HCT116 (cell line): ENCODE measurements at regions not wholly inside any gene's neighbourhood (a gene's known extent, or its start where the extent isn't known, plus 50 kb on each side); places are given as distances from the start of the nearest gene placed in this dataset.

ENCODE experiments used
- ATAC-seq: fragments of 200-7000 bp; cut with Tn5 transposase; 2 replicates; pipeline ENCODE4 v1.9.1; 2020; ENCODE audit warnings: mild to moderate bottlenecking, moderate library complexity
- BruUV-seq: library from RNA; stranded (reverse); fragments of 400-500 nt; replicated peaks from 2 replicates; lab custom pipeline; 2021; lab: Mats Ljungman, UMichigan
- CTCF ChIA-PET: fragments of 300-600 bp; sonication (Branson Sonifier 250); formaldehyde crosslinking; loops from one replicate; lab custom pipeline; 2021; ENCODE audit warnings: antibody characterized with exemption; lab: Charles Lee
- POLR2A ChIA-PET: fragments of 300-600, 350-600 bp; sonication (Branson Sonifier 250); formaldehyde crosslinking; loops from one replicate; lab custom pipeline; 2021; ENCODE audit warnings: antibody characterized with exemption; lab: Charles Lee
- RAD21 ChIA-PET, 2 experiments: fragments of 300-600 bp; sonication (Branson Sonifier 250); formaldehyde crosslinking; loops; one replicate each; lab custom pipeline; 2023; ENCODE audit warnings: low total read pairs in 2 of 2; ENCODE audit not compliant: uncharacterized antibody in 2 of 2, unreplicated experiment in 2 of 2, low non-redundant PET in 1 of 2; lab: Charles Lee
- DNase-seq: peaks from one replicate; pipeline ENCODE4 v3.0.0-alpha.2; 2010; ENCODE audit warnings: low read depth, low spot score
- H2AFZ ChIP-seq: fragments of 200-600 bp; shearing (Covaris generic), sonication (generic); 2 replicates; pipeline ENCODE4 v1.6.1; 2017; ENCODE audit warnings: low read depth, mixed run types, mixed read lengths, antibody characterized with exemption, low read length; ENCODE audit not compliant: poor library complexity, severe bottlenecking
- H3K27ac ChIP-seq: 2 replicates; pipeline ENCODE4 v1.5.1; 2012; ENCODE audit warnings: low read depth, low read length
- H3K27me3 ChIP-seq: fragments of 200-600 bp; sonication (generic); 2 replicates; pipeline ENCODE4 v1.6.1; 2016; ENCODE audit warnings: mixed run types, low read length, mixed read lengths; ENCODE audit not compliant: insufficient read depth
- H3K36me3 ChIP-seq, 2 experiments: fragments of 200-500 bp in 1 of 2; fragments of 200-600 bp in 1 of 2; sonication (Bioruptor generic) in 1 of 2; sonication (generic) in 1 of 2; 2 replicates each; pipeline versions ENCODE4 v1.5.1 to v1.6.1; 2014 to 2016; ENCODE audit warnings: low read length in 2 of 2, inconsistent platforms in 1 of 2, mixed read lengths in 1 of 2, mixed run types in 1 of 2; ENCODE audit not compliant: insufficient read depth in 2 of 2, control insufficient read depth in 1 of 2
- H3K4me1 ChIP-seq, 2 experiments: fragments of 200-600 bp in 1 of 2; sonication (generic) in 1 of 2; 2 replicates each; pipeline versions ENCODE4 v1.5.1 to v1.6.1; 2012 to 2017; ENCODE audit warnings: low read length in 2 of 2, inconsistent platforms in 1 of 2, mild to moderate bottlenecking in 1 of 2, mixed read lengths in 1 of 2, mixed run types in 1 of 2, moderate library complexity in 1 of 2; ENCODE audit not compliant: insufficient read depth in 2 of 2, control insufficient read depth in 1 of 2
- H3K4me2 ChIP-seq: fragments of 200-600 bp; sonication (generic); 2 replicates; pipeline ENCODE4 v1.6.1; 2017; ENCODE audit warnings: mixed run types, low read length, mixed read lengths
- H3K4me3 ChIP-seq, 2 experiments: fragments of 200-600 bp in 1 of 2; sonication (generic) in 1 of 2; replicated peaks in 1 of 2; 2 replicates each; pipeline ENCODE4 v1.5.1; 2011 to 2016; ENCODE audit warnings: low read length in 2 of 2, control low read depth in 1 of 2, low read depth in 1 of 2, mild to moderate bottlenecking in 1 of 2, mixed read lengths in 1 of 2, mixed run types in 1 of 2
- H3K79me2 ChIP-seq: fragments of 200-600 bp; sonication (generic); 2 replicates; pipeline ENCODE4 v1.6.1; 2017; ENCODE audit warnings: mild to moderate bottlenecking, mixed run types, low read length, moderate library complexity, mixed read lengths; ENCODE audit not compliant: insufficient read depth
- H3K9ac ChIP-seq: fragments of 200-600 bp; sonication (generic); 2 replicates; pipeline ENCODE4 v1.6.1; 2016; ENCODE audit warnings: low read length, mixed read lengths
- H3K9me2 ChIP-seq: fragments of 200-600 bp; sonication (generic), shearing (Covaris generic); 2 replicates; pipeline ENCODE4 v1.6.1; 2017; ENCODE audit warnings: mixed run types, mild to moderate bottlenecking, moderate library complexity; ENCODE audit not compliant: insufficient read depth
- H3K9me3 ChIP-seq, 2 experiments: fragments of 200-500 bp in 1 of 2; fragments of 200-600 bp in 1 of 2; sonication (Bioruptor generic) in 1 of 2; sonication (generic) in 1 of 2; 2 replicates each; pipeline ENCODE4 v1.6.1; 2014 to 2017; ENCODE audit warnings: low read length in 2 of 2, mixed read lengths in 2 of 2, inconsistent platforms in 1 of 2, low read depth in 1 of 2, mild to moderate bottlenecking in 1 of 2, mixed run types in 1 of 2, moderate library complexity in 1 of 2; ENCODE audit not compliant: control insufficient read depth in 1 of 2, insufficient read depth in 1 of 2
- H4K20me1 ChIP-seq: fragments of 200-600 bp; sonication (generic), shearing (Covaris generic); 2 replicates; pipeline ENCODE4 v1.6.1; 2017; ENCODE audit warnings: mixed run types, mild to moderate bottlenecking, moderate library complexity; ENCODE audit not compliant: insufficient read depth
- CTCF ChIP-seq, 3 experiments: fragments of 200-600 bp in 1 of 3; sonication (generic) in 1 of 3; IDR thresholded peaks in 2 of 3; conservative IDR thresholded peaks in 1 of 3; 2 replicates each; pipeline ENCODE4 v1.5.1; 2012 to 2017; ENCODE audit warnings: low read depth in 2 of 3, low read length in 2 of 3, antibody characterized with exemption in 1 of 3, borderline replicate concordance in 1 of 3, control low read depth in 1 of 3, mild to moderate bottlenecking in 1 of 3, mixed read lengths in 1 of 3, mixed run types in 1 of 3, moderate library complexity in 1 of 3; ENCODE audit not compliant: insufficient read depth in 1 of 3
- EGR1 ChIP-seq: IDR thresholded peaks from 2 replicates; pipeline ENCODE4 v1.6.1; 2012; ENCODE audit warnings: low read depth
- POLR2A ChIP-seq: IDR thresholded peaks from 2 replicates; pipeline ENCODE4 v1.7.0; 2011; ENCODE audit warnings: borderline replicate concordance; ENCODE audit not compliant: insufficient read depth, insufficient read length; ENCODE audit errors: extremely low read depth
- RAD21 ChIP-seq: IDR thresholded peaks from 2 replicates; pipeline ENCODE4 v1.6.1; 2012; ENCODE audit warnings: low read depth, mild to moderate bottlenecking
- SIN3A ChIP-seq: IDR thresholded peaks from 2 replicates; pipeline ENCODE4 v1.6.1; 2012; ENCODE audit warnings: low read depth
- TCF7L2 ChIP-seq: IDR thresholded peaks from 2 replicates; pipeline ENCODE4 v1.7.0; 2011; ENCODE audit warnings: borderline replicate concordance, inconsistent platforms; ENCODE audit not compliant: insufficient read depth, insufficient read length; ENCODE audit errors: extremely low read depth
- intact Hi-C: fragments of 100-400 bp; cut with micrococcal nuclease; formaldehyde crosslinking; loops from 2 replicates; pipeline ENCODE4 v1.10.0; 2022
- TF ChIP-seq, protein P1 (sequence below): IDR thresholded peaks from 2 replicates; pipeline ENCODE4 v1.6.1; 2011; ENCODE audit warnings: mild to moderate bottlenecking, low read length, moderate library complexity; ENCODE audit not compliant: insufficient replicate concordance; ENCODE audit errors: extremely low read depth
- TF ChIP-seq, protein P2 (sequence below): IDR thresholded peaks from 2 replicates; pipeline ENCODE4 v1.6.1; 2012

DNA sequence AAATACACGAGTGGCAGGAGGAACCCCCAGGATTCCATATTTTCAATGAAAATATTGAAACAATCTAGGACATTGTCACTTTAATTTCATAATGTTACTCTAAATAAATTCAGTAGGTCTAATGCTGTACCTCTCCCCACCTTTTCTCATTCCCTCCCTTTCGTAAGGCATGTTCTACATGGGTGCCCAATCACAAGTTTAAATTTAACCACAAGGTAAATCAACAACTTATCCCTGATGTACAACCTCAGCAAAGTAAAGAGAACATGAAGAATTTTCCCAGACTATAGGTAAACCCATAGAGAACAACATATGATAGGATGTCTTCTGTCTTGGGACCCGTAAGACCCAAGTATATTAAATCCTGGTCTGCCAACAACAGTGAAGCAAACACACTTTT is 53.2 kb upstream of the MITF start:
- H3K79me2 ChIP-seq = no peaks in the 10 kb centered on the region
- no peak overlapping the region for H3K27ac ChIP-seq
- no peaks in the 10 kb centered on the region for H4K20me1 ChIP-seq
- no peak overlapping the region for H3K4me2 ChIP-seq
- DNase-seq (no peak), ATAC-seq (no peak)
- POLR2A ChIA-PET = no interaction called here
- TF ChIP-seq, protein P1, sequence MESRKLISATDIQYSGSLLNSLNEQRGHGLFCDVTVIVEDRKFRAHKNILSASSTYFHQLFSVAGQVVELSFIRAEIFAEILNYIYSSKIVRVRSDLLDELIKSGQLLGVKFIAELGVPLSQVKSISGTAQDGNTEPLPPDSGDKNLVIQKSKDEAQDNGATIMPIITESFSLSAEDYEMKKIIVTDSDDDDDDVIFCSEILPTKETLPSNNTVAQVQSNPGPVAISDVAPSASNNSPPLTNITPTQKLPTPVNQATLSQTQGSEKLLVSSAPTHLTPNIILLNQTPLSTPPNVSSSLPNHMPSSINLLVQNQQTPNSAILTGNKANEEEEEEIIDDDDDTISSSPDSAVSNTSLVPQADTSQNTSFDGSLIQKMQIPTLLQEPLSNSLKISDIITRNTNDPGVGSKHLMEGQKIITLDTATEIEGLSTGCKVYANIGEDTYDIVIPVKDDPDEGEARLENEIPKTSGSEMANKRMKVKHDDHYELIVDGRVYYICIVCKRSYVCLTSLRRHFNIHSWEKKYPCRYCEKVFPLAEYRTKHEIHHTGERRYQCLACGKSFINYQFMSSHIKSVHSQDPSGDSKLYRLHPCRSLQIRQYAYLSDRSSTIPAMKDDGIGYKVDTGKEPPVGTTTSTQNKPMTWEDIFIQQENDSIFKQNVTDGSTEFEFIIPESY = no peak
- TF ChIP-seq, protein P2, sequence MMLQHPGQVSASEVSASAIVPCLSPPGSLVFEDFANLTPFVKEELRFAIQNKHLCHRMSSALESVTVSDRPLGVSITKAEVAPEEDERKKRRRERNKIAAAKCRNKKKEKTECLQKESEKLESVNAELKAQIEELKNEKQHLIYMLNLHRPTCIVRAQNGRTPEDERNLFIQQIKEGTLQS = no peak
- TF ChIP-seq RAD21 (no peak), EGR1 (no peak), SIN3A (no peak), CTCF (IDR thresholded peaks at IDR 0.05 in 2 of 3, conservative IDR thresholded peaks at IDR 0.05 in 1 of 3; ENCODE audit: borderline replicate concordance in 1 of 3, insufficient read depth in 1 of 3, low read depth in 2 of 3, low read length in 2 of 3) (no peak), POLR2A (no peak), TCF7L2 (no peak)
- no TSS peak for BruUV-seq
- no peaks in the 10 kb centered on the region for H3K36me3 ChIP-seq
- RAD21 ChIA-PET = no interaction called here
- no peak overlapping the region for H3K4me3 ChIP-seq
- H3K4me1 ChIP-seq = no peaks in the 10 kb centered on the region
- peaks cover 11% of the 10 kb centered on the region; the same call in 1 of the 2 replicates for H3K27me3 ChIP-seq
- CTCF ChIA-PET = no interaction called here
- H3K9me3 ChIP-seq = no peaks in the 10 kb centered on the region
- no peak overlapping the region for H3K9ac ChIP-seq
- intact Hi-C loops = no loop called here
- H2AFZ ChIP-seq = no peak overlapping the region
- H3K9me2 ChIP-seq = no peaks in the 10 kb centered on the region
